ENCODE measurements at regions not wholly inside any gene's neighbourhood (a gene's known extent, or its start where the extent isn't known, plus 50 kb on each side); places are given as distances from the start of the nearest gene placed in this dataset.

DNA sequence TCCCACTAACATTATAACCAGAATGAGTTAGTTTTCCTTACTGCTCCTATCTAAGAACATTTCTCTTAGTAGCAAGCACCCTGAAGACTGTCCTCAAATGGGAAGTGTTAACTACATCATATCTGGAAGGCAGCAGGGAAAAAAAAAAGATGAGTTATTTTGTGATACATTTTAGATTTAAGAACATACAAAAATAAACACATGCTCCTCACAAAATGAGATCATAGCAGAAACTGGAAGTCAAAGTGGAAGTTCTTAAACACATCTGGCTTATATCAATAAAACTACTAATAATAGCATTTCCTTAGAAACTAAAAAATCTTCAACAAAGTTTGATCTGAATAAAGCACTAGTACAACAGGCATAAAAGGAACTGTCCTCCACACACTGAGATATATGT lies 70.4 kb downstream of the SLITRK6 start:
- no peak overlapping the region for H3K27ac ChIP-seq (ENCODE audit: low read depth, low read length)
- H3K4me2 ChIP-seq (ENCODE audit: low read length) = no peak overlapping the region
- ChIA-PET RAD21 (ENCODE audit: low non-redundant PET in 1 of 2, low total read pairs in 2 of 2, uncharacterized antibody in 2 of 2, unreplicated experiment in 2 of 2) (no interaction called here), POLR2A (no interaction called here), CTCF (no interaction called here)
- no peak for DNase-seq (ENCODE audit: low read depth, low spot score)
- H3K4me3 ChIP-seq (replicated peaks in 1 of 2; ENCODE audit: low read depth in 1 of 2, low read length in 2 of 2) = no peak overlapping the region
- no peaks in the 10 kb centered on the region for H3K9me3 ChIP-seq (ENCODE audit: control insufficient read depth in 1 of 2, insufficient read depth in 1 of 2, low read depth in 1 of 2, low read length in 2 of 2)
- BruUV-seq (replicated peaks) = no TSS peak
- no peaks in the 10 kb centered on the region for H4K20me1 ChIP-seq (ENCODE audit: insufficient read depth)
- intact Hi-C loops (cut with micrococcal nuclease) = no loop called here
- no peaks in the 10 kb centered on the region for H3K36me3 ChIP-seq (ENCODE audit: control insufficient read depth in 1 of 2, insufficient read depth in 2 of 2, low read length in 2 of 2)
- TF ChIP-seq ZFX (IDR thresholded peaks at IDR 0.05) (no peak), TCF7L2 (IDR thresholded peaks at IDR 0.05; ENCODE audit: borderline replicate concordance, extremely low read depth, insufficient read depth, insufficient read length) (no peak), SP1 (IDR thresholded peaks at IDR 0.05; ENCODE audit: low read depth) (no peak), POLR2A (IDR thresholded peaks at IDR 0.05; ENCODE audit: borderline replicate concordance, extremely low read depth, insufficient read depth, insufficient read length) (no peak), SRF (IDR thresholded peaks at IDR 0.05; ENCODE audit: low read depth) (no peak), EZH2 (IDR thresholded peaks at IDR 0.05) (no peak), ELF1 (IDR thresholded peaks at IDR 0.05; ENCODE audit: borderline replicate concordance, low read depth) (no peak), POLR2AphosphoS5 (IDR thresholded peaks at IDR 0.05; ENCODE audit: low read depth, low read length) (no peak), ZNF274 (IDR thresholded peaks at IDR 0.05; ENCODE audit: low read depth, low read length) (no peak), SIN3A (IDR thresholded peaks at IDR 0.05; ENCODE audit: low read depth) (no peak), RAD21 (IDR thresholded peaks at IDR 0.05; ENCODE audit: low read depth) (no peak), EGR1 (IDR thresholded peaks at IDR 0.05; ENCODE audit: low read depth) (no peak)
- TF ChIP-seq, protein P1, sequence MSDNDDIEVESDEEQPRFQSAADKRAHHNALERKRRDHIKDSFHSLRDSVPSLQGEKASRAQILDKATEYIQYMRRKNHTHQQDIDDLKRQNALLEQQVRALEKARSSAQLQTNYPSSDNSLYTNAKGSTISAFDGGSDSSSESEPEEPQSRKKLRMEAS (IDR thresholded peaks at IDR 0.05) = no peak
- TF ChIP-seq, protein P2, sequence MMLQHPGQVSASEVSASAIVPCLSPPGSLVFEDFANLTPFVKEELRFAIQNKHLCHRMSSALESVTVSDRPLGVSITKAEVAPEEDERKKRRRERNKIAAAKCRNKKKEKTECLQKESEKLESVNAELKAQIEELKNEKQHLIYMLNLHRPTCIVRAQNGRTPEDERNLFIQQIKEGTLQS (IDR thresholded peaks at IDR 0.05) = no peak
- H3K79me2 ChIP-seq (ENCODE audit: insufficient read depth, low read length) = no peaks in the 10 kb centered on the region
- H3K9ac ChIP-seq (ENCODE audit: low read length) = no peak overlapping the region
- no peaks in the 10 kb centered on the region for H3K4me1 ChIP-seq (ENCODE audit: control insufficient read depth in 1 of 2, insufficient read depth in 2 of 2, low read length in 2 of 2)
- no peak for ATAC-seq
- H3K27me3 ChIP-seq (ENCODE audit: insufficient read depth, low read length) = no peaks in the 10 kb centered on the region
- H3K9me2 ChIP-seq (ENCODE audit: insufficient read depth) = no peaks in the 10 kb centered on the region
- no peak overlapping the region for H2AFZ ChIP-seq (ENCODE audit: low read depth, low read length, poor library complexity, severe bottlenecking)

DNA sequence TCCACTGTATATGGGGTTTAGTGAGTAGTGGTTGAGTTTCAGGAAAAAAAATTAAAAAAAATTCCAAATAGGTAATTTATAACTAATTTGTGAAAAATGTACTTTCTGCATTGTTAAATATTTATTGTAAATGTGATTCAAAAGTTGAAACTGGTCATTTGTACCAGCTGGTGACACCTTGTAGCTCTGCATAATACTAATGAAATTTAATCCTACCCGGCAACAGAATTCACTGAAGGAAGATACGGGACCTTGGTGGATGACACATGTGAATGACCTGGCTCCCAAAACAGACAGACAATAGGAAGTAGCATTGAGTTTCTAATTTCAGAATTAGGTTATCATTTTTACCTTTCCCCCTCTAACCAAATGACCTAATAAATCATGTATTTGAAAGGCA lies 73.8 kb downstream of the SLITRK6 start:
- CTCF ChIA-PET = no interaction called here
- Histone ChIP-seq H3K36me3 (ENCODE audit: control insufficient read depth in 1 of 2, insufficient read depth in 2 of 2, low read length in 2 of 2) (no peaks in the 10 kb centered on the region), H3K9ac (ENCODE audit: low read length) (no peak overlapping the region), H2AFZ (ENCODE audit: low read depth, low read length, poor library complexity, severe bottlenecking) (no peak overlapping the region), H3K4me3 (replicated peaks in 1 of 2; ENCODE audit: low read depth in 1 of 2, low read length in 2 of 2) (no peak overlapping the region), H3K9me3 (ENCODE audit: control insufficient read depth in 1 of 2, insufficient read depth in 1 of 2, low read depth in 1 of 2, low read length in 2 of 2) (no peaks in the 10 kb centered on the region), H3K4me1 (ENCODE audit: control insufficient read depth in 1 of 2, insufficient read depth in 2 of 2, low read length in 2 of 2) (no peaks in the 10 kb centered on the region), H3K9me2 (ENCODE audit: insufficient read depth) (no peaks in the 10 kb centered on the region), H4K20me1 (ENCODE audit: insufficient read depth) (no peaks in the 10 kb centered on the region), H3K4me2 (ENCODE audit: low read length) (no peak overlapping the region), H3K27me3 (ENCODE audit: insufficient read depth, low read length) (no peaks in the 10 kb centered on the region), H3K27ac (ENCODE audit: low read depth, low read length) (no peak overlapping the region), H3K79me2 (ENCODE audit: insufficient read depth, low read length) (no peaks in the 10 kb centered on the region)
- no TSS peak for BruUV-seq (replicated peaks)
- intact Hi-C loops (cut with micrococcal nuclease) = no loop called here
- no peak for DNase-seq (ENCODE audit: low read depth, low spot score)
- no peak for ATAC-seq
- no peak for TF ChIP-seq POLR2AphosphoS5 (IDR thresholded peaks at IDR 0.05; ENCODE audit: low read depth, low read length)
- TF ChIP-seq, protein P3, sequence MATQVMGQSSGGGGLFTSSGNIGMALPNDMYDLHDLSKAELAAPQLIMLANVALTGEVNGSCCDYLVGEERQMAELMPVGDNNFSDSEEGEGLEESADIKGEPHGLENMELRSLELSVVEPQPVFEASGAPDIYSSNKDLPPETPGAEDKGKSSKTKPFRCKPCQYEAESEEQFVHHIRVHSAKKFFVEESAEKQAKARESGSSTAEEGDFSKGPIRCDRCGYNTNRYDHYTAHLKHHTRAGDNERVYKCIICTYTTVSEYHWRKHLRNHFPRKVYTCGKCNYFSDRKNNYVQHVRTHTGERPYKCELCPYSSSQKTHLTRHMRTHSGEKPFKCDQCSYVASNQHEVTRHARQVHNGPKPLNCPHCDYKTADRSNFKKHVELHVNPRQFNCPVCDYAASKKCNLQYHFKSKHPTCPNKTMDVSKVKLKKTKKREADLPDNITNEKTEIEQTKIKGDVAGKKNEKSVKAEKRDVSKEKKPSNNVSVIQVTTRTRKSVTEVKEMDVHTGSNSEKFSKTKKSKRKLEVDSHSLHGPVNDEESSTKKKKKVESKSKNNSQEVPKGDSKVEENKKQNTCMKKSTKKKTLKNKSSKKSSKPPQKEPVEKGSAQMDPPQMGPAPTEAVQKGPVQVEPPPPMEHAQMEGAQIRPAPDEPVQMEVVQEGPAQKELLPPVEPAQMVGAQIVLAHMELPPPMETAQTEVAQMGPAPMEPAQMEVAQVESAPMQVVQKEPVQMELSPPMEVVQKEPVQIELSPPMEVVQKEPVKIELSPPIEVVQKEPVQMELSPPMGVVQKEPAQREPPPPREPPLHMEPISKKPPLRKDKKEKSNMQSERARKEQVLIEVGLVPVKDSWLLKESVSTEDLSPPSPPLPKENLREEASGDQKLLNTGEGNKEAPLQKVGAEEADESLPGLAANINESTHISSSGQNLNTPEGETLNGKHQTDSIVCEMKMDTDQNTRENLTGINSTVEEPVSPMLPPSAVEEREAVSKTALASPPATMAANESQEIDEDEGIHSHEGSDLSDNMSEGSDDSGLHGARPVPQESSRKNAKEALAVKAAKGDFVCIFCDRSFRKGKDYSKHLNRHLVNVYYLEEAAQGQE (IDR thresholded peaks at IDR 0.05; ENCODE audit: low read depth) = no peak
- no peak for TF ChIP-seq SRF (IDR thresholded peaks at IDR 0.05; ENCODE audit: low read depth)
- TF ChIP-seq CEBPB (IDR thresholded peaks at IDR 0.05; ENCODE audit: low read depth) = no peak
- no peak for TF ChIP-seq TCF7L2 (IDR thresholded peaks at IDR 0.05; ENCODE audit: borderline replicate concordance, extremely low read depth, insufficient read depth, insufficient read length)
- TF ChIP-seq EZH2 (IDR thresholded peaks at IDR 0.05) = no peak
- RAD21 ChIA-PET (ENCODE audit: low non-redundant PET in 1 of 2, low total read pairs in 2 of 2, uncharacterized antibody in 2 of 2, unreplicated experiment in 2 of 2) = no interaction called here
- POLR2A ChIA-PET = no interaction called here

Data from HCT116 (cell line).